HL-60 (cell line): ENCODE measurements at regions not wholly inside any gene's neighbourhood (a gene's known extent, or its start where the extent isn't known, plus 50 kb on each side); places are given as distances from the start of the nearest gene placed in this dataset.

Experiments
- CTCF ChIP-seq: IDR thresholded peaks from one replicate; pipeline ENCODE4 v1.5.1; 2011; ENCODE audit warnings: low read length, control low read depth, inconsistent platforms; ENCODE audit not compliant: insufficient read depth
- GABPA ChIP-seq: IDR thresholded peaks from 2 replicates; pipeline ENCODE4 v1.6.1; 2012; ENCODE audit warnings: low read depth
- POLR2AphosphoS5 ChIP-seq: IDR thresholded peaks from 2 replicates; pipeline ENCODE4 v1.6.1; 2012; ENCODE audit warnings: low read depth
- TF ChIP-seq, protein P1 (sequence below): IDR thresholded peaks from 2 replicates; pipeline ENCODE4 v1.6.1; 2012; ENCODE audit warnings: low read depth; ENCODE audit not compliant: insufficient replicate concordance

DNA sequence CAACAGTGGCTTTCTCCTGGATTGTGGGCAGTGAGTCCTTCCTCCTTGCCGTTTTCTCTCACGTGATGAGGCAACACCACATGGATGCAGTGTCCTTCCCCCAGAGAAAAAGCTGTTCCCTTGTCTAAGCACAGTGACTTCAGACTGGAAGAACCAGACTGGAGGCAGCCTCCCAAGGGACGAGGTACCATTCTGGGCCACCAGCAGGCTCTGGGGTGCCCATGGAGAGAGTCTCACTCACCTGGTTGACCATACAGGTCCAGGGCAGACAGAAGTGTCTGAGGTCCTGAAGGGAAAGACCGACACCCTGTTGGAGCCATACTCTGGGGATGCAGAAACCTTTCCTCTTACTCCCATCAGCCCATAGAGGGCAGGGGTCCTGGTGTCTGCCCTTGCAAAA lies 69.2 kb upstream of the DOCK1 start:
- TF ChIP-seq CTCF (no peak), GABPA (no peak), POLR2AphosphoS5 (no peak)
- TF ChIP-seq, protein P1, sequence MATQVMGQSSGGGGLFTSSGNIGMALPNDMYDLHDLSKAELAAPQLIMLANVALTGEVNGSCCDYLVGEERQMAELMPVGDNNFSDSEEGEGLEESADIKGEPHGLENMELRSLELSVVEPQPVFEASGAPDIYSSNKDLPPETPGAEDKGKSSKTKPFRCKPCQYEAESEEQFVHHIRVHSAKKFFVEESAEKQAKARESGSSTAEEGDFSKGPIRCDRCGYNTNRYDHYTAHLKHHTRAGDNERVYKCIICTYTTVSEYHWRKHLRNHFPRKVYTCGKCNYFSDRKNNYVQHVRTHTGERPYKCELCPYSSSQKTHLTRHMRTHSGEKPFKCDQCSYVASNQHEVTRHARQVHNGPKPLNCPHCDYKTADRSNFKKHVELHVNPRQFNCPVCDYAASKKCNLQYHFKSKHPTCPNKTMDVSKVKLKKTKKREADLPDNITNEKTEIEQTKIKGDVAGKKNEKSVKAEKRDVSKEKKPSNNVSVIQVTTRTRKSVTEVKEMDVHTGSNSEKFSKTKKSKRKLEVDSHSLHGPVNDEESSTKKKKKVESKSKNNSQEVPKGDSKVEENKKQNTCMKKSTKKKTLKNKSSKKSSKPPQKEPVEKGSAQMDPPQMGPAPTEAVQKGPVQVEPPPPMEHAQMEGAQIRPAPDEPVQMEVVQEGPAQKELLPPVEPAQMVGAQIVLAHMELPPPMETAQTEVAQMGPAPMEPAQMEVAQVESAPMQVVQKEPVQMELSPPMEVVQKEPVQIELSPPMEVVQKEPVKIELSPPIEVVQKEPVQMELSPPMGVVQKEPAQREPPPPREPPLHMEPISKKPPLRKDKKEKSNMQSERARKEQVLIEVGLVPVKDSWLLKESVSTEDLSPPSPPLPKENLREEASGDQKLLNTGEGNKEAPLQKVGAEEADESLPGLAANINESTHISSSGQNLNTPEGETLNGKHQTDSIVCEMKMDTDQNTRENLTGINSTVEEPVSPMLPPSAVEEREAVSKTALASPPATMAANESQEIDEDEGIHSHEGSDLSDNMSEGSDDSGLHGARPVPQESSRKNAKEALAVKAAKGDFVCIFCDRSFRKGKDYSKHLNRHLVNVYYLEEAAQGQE = no peak
